WTC11 (cell line): ENCODE measurements at regions not wholly inside any gene's neighbourhood (a gene's known extent, or its start where the extent isn't known, plus 50 kb on each side); places are given as distances from the start of the nearest gene placed in this dataset.

ENCODE experiments used
- ATAC-seq: fragments of 200-7000 bp; cut with Tn5 transposase; 2 replicates; pipeline ENCODE4 v1.10.0; 2021; ENCODE audit warnings: mild to moderate bottlenecking, moderate library complexity
- CTCF ChIA-PET: fragments of 300-600 bp; sonication (Branson Sonifier 250); formaldehyde crosslinking; loops from one replicate; lab custom pipeline; 2021; ENCODE audit warnings: antibody characterized with exemption; lab: Charles Lee
- POLR2A ChIA-PET: fragments of 350-600 bp; sonication (Branson Sonifier 250); formaldehyde crosslinking; loops from one replicate; lab custom pipeline; 2021; ENCODE audit warnings: antibody characterized with exemption; lab: Charles Lee
- DNase-seq: peaks from one replicate; pipeline ENCODE4 v3.0.0; 2021; ENCODE audit warnings: low spot score
- H3K27ac Mint-ChIP-seq: 2 replicates; pipeline ENCODE4 v1.8.0; 2021; ENCODE audit warnings: mixed read lengths
- H3K27me3 Mint-ChIP-seq: 2 replicates; pipeline ENCODE4 v1.8.0; 2021; ENCODE audit warnings: low read depth, mild to moderate bottlenecking, moderate library complexity, mixed read lengths
- H3K36me3 Mint-ChIP-seq: 2 replicates; pipeline ENCODE4 v1.8.0; 2021; ENCODE audit warnings: mixed read lengths
- H3K4me1 Mint-ChIP-seq: 2 replicates; pipeline ENCODE4 v1.8.0; 2022; ENCODE audit warnings: mixed read lengths
- H3K4me3 Mint-ChIP-seq: 2 replicates; pipeline ENCODE4 v1.8.0; 2021; ENCODE audit warnings: mild to moderate bottlenecking, moderate library complexity, mixed read lengths
- H3K9me3 Mint-ChIP-seq: 2 replicates; pipeline ENCODE4 v1.8.0; 2021; ENCODE audit warnings: mixed read lengths
- ATF2 ChIP-seq: sonication (generic); formaldehyde crosslinking; IDR thresholded peaks from 2 replicates; pipeline ENCODE4 v1.8.1; 2022; ENCODE audit warnings: low read depth, missing genetic modification reagents, borderline replicate concordance
- ATF3 ChIP-seq: sonication (generic); formaldehyde crosslinking; conservative IDR thresholded peaks from 2 replicates; pipeline ENCODE4 v1.8.1; 2022; ENCODE audit warnings: mild to moderate bottlenecking, missing genetic modification reagents
- E2F5 ChIP-seq: sonication (generic); formaldehyde crosslinking; IDR thresholded peaks from 2 replicates; pipeline ENCODE4 v1.8.1; 2022; ENCODE audit warnings: mild to moderate bottlenecking, moderate library complexity, missing genetic modification reagents
- GABPB1 ChIP-seq: sonication (generic); formaldehyde crosslinking; IDR thresholded peaks from 2 replicates; pipeline ENCODE4 v1.8.1; 2023; ENCODE audit warnings: mild to moderate bottlenecking, missing genetic modification reagents
- NR2C2 ChIP-seq: sonication (generic); formaldehyde crosslinking; IDR thresholded peaks from 2 replicates; pipeline ENCODE4 v1.8.0; 2022; ENCODE audit warnings: mild to moderate bottlenecking, missing genetic modification reagents
- STAT6 ChIP-seq: sonication (generic); formaldehyde crosslinking; conservative IDR thresholded peaks from 2 replicates; pipeline ENCODE4 v1.8.1; 2023; ENCODE audit warnings: mild to moderate bottlenecking, low read depth, missing genetic modification reagents, moderate library complexity
- TEAD4 ChIP-seq: sonication (generic); formaldehyde crosslinking; IDR thresholded peaks from 2 replicates; pipeline ENCODE4 v1.8.0; 2022; ENCODE audit warnings: mild to moderate bottlenecking, missing genetic modification reagents
- USF1 ChIP-seq: sonication (generic); formaldehyde crosslinking; IDR thresholded peaks from 2 replicates; pipeline ENCODE4 v1.8.0; 2022; ENCODE audit warnings: mild to moderate bottlenecking, missing genetic modification reagents
- ZMAT4 ChIP-seq: fragments of 250-450 bp; sonication (Bioruptor Pico); IDR thresholded peaks from 2 replicates; pipeline ENCODE4 v1.9.0; 2021; ENCODE audit warnings: mild to moderate bottlenecking
- ZNF219 ChIP-seq: sonication (generic); formaldehyde crosslinking; IDR thresholded peaks from 2 replicates; pipeline ENCODE4 v1.8.0; 2023; ENCODE audit warnings: missing genetic modification reagents, mild to moderate bottlenecking, borderline replicate concordance
- ZNF232 ChIP-seq: sonication (generic); formaldehyde crosslinking; IDR thresholded peaks from 2 replicates; pipeline ENCODE4 v1.8.0; 2022; ENCODE audit warnings: mild to moderate bottlenecking, missing genetic modification reagents
- ZNF281 ChIP-seq: sonication (generic); formaldehyde crosslinking; IDR thresholded peaks from 2 replicates; pipeline ENCODE4 v1.8.0; 2023; ENCODE audit warnings: mild to moderate bottlenecking, missing genetic modification reagents
- ZNF416 ChIP-seq: fragments of 250-450 bp; sonication (Bioruptor Pico); IDR thresholded peaks from 2 replicates; pipeline ENCODE4 v1.9.0; 2021; ENCODE audit warnings: mild to moderate bottlenecking, inconsistent platforms
- ZNF532 ChIP-seq: fragments of 250-450 bp; sonication (Bioruptor Pico); IDR thresholded peaks from 2 replicates; pipeline ENCODE4 v1.9.0; 2021; ENCODE audit warnings: mild to moderate bottlenecking, borderline replicate concordance

- TF ChIP-seq ZNF281 (CRISPR knock-in tag): no peak
Observed at GRCh38 chrX:65406532-65406931, 128.1 kb downstream of the LAS1L start (continued).

- CTCF ChIA-PET: no interaction called here
Observed at GRCh38 chrX:65392284-65392683, 142.3 kb downstream of the LAS1L start.

More at GRCh38 chrX:65392284-65392683, 142.3 kb downstream of the LAS1L start:
- no peaks in the 10 kb centered on the region for H3K4me1 Mint-ChIP-seq
- H3K27me3 Mint-ChIP-seq: peaks cover 5% of the 10 kb centered on the region; the same call in 1 of the 2 replicates
- H3K4me3 Mint-ChIP-seq: no peak overlapping the region
- DNase-seq (no peak), ATAC-seq (no peak)
- TF ChIP-seq ZNF532 (CRISPR knock-in tag) (no peak), STAT6 (CRISPR knock-in tag) (no peak), ATF3 (no peak), TEAD4 (CRISPR knock-in tag) (no peak), GABPB1 (CRISPR knock-in tag) (no peak), E2F5 (no peak), ZNF219 (no peak), USF1 (CRISPR knock-in tag) (no peak), ZNF232 (CRISPR knock-in tag) (no peak), ZMAT4 (CRISPR knock-in tag) (no peak), ZNF416 (CRISPR knock-in tag) (no peak), NR2C2 (no peak), ATF2 (CRISPR knock-in tag) (no peak)
- peaks cover 14% of the 10 kb centered on the region for H3K36me3 Mint-ChIP-seq
- H3K27ac Mint-ChIP-seq: no peak overlapping the region
- POLR2A ChIA-PET: no interaction called here
- peaks cover 30% of the 10 kb centered on the region for H3K9me3 Mint-ChIP-seq
